Activated CD4-positive, alpha-beta T cell treated with anti-CD3 and anti-CD28 coated beads, Interleukin-2, amount 50 U/mL, for 16 hours (primary cell): ENCODE measurements at regions not wholly inside any gene's neighbourhood (a gene's known extent, or its start where the extent isn't known, plus 50 kb on each side); places are given as distances from the start of the nearest gene placed in this dataset.

ENCODE experiments used
- DNase-seq: peaks from one replicate; pipeline ENCODE4 v3.0.0-alpha.2; 2020

GRCh38 chr10:83037653-83038052 lies 1101.7 kb upstream of the GHITM start:
- DNase-seq = no peak

GRCh38 chr10:83038631-83039030 lies 1100.7 kb upstream of the GHITM start:
- DNase-seq = no peak

GRCh38 chr10:83045731-83046130 lies 1093.6 kb upstream of the GHITM start:
- DNase-seq = no peak

- DNase-seq = no peak
Observed at GRCh38 chr10:83050815-83051214, 1088.5 kb upstream of the GHITM start.

- no peak for DNase-seq
Observed at GRCh38 chr10:83062871-83063270, 1076.4 kb upstream of the GHITM start.

GRCh38 chr10:83073472-83073871 lies 1065.8 kb upstream of the GHITM start:
- no peak for DNase-seq

- no peak for DNase-seq
Observed at GRCh38 chr10:83075016-83075814, 1064.1 kb upstream of the GHITM start.

GRCh38 chr10:83075815-83076355 lies 1063.4 kb upstream of the GHITM start:
- no peak for DNase-seq

- no peak for DNase-seq
Observed at GRCh38 chr10:83076443-83076842, 1062.9 kb upstream of the GHITM start.

GRCh38 chr10:83078160-83078559 lies 1061.1 kb upstream of the GHITM start:
- no peak for DNase-seq

- no peak for DNase-seq
Observed at GRCh38 chr10:83078645-83079044, 1060.7 kb upstream of the GHITM start.

- no peak for DNase-seq
Observed at GRCh38 chr10:83083831-83084230, 1055.5 kb upstream of the GHITM start.

- DNase-seq = no peak
Observed at GRCh38 chr10:83089335-83089734, 1050.0 kb upstream of the GHITM start.

GRCh38 chr10:83104616-83105015 lies 1034.7 kb upstream of the GHITM start:
- no peak for DNase-seq

GRCh38 chr10:83108565-83109333 lies 1030.6 kb upstream of the GHITM start:
- DNase-seq = no peak

GRCh38 chr10:83119346-83119745 lies 1020.0 kb upstream of the GHITM start:
- no peak for DNase-seq

GRCh38 chr10:83122336-83122735 lies 1017.0 kb upstream of the GHITM start:
- no peak for DNase-seq

GRCh38 chr10:83127942-83128575 lies 1011.2 kb upstream of the GHITM start:
- no peak for DNase-seq

GRCh38 chr10:83140811-83141210 lies 998.5 kb upstream of the GHITM start:
- DNase-seq = no peak

- DNase-seq = no peak
Observed at GRCh38 chr10:83142074-83142563, 997.2 kb upstream of the GHITM start.

- DNase-seq = no peak
Observed at GRCh38 chr10:83144461-83144860, 994.8 kb upstream of the GHITM start.

- DNase-seq = no peak
Observed at GRCh38 chr10:83153714-83154113, 985.6 kb upstream of the GHITM start.

GRCh38 chr10:83164156-83164555 lies 975.2 kb upstream of the GHITM start:
- DNase-seq = no peak
